SU-DHL-6 (cell line): ENCODE measurements at regions not wholly inside any gene's neighbourhood (a gene's known extent, or its start where the extent isn't known, plus 50 kb on each side); places are given as distances from the start of the nearest gene placed in this dataset.

Experiments
- CTCF ChIP-seq: fragments of 200-600 bp; sonication (generic); IDR thresholded peaks from one replicate; pipeline ENCODE4 v1.5.1; 2017; ENCODE audit warnings: antibody characterized with exemption, mild to moderate bottlenecking, low read length, moderate library complexity; ENCODE audit not compliant: insufficient read depth, poor library complexity, severe bottlenecking
- EZH2phosphoT487 ChIP-seq: fragments of 200-600 bp; sonication (generic), shearing (Covaris generic); conservative IDR thresholded peaks from 2 replicates; pipeline ENCODE4 v1.6.1; 2018; ENCODE audit warnings: mild to moderate bottlenecking, antibody characterized with exemption, low read length, moderate library complexity, mixed read lengths

GRCh38 chr2:7788736-7789135 lies 871.5 kb downstream of the RNF144A start:
- TF ChIP-seq CTCF (no peak), EZH2phosphoT487 (no peak)
